CD4-positive, alpha-beta T cell (primary cell): ENCODE measurements at regions not wholly inside any gene's neighbourhood (a gene's known extent, or its start where the extent isn't known, plus 50 kb on each side); places are given as distances from the start of the nearest gene placed in this dataset.
"Not testable (repeated sequence)": the region's sequence is repeated elsewhere in the genome, so short reads cannot be mapped to it uniquely, and the experiment has no call there.

Source experiments
- ATAC-seq: fragments of 200-7000 bp; cut with Tn5 transposase; one replicate; pipeline ENCODE4 v1.10.0; 2022; ENCODE audit warnings: mild to moderate bottlenecking; ENCODE audit not compliant: poor library complexity
- CTCF ChIA-PET: fragments of 350-600 bp; sonication (Branson Sonifier 250); formaldehyde crosslinking; loops from one replicate; lab custom pipeline; 2021; ENCODE audit warnings: antibody characterized with exemption, inconsistent platforms; lab: Charles Lee
- POLR2A ChIA-PET: fragments of 350-600 bp; sonication (Branson Sonifier 250); formaldehyde crosslinking; loops from one replicate; lab custom pipeline; 2021; ENCODE audit warnings: antibody characterized with exemption, inconsistent platforms; lab: Charles Lee
- DNase-seq, 14 experiments: peaks; one replicate each; pipeline ENCODE4 v3.0.0-alpha.2; 2013 to 2020; ENCODE audit warnings: mixed read lengths in 2 of 14
- H3K27ac ChIP-seq, 2 donors: one replicate each; pipeline versions ENCODE4 v1.5.1 to v1.7.0; 2013; ENCODE audit warnings: low read length in 2 of 2, low read depth in 1 of 2, mild to moderate bottlenecking in 1 of 2
- H3K27me3 ChIP-seq, 2 experiments: 1 replicate in 1 of 2; 2 replicates in 1 of 2; pipeline versions ENCODE4 v1.6.1 to v1.7.0; 2013; ENCODE audit warnings: low read length in 2 of 2, control low read depth in 1 of 2, mild to moderate bottlenecking in 1 of 2, moderate library complexity in 1 of 2; ENCODE audit not compliant: insufficient read depth in 2 of 2, control insufficient read depth in 1 of 2
- H3K36me3 ChIP-seq: one replicate; pipeline ENCODE4 v1.6.1; 2013; ENCODE audit warnings: low read length, control low read depth; ENCODE audit not compliant: insufficient read depth
- H3K4me1 ChIP-seq: one replicate; pipeline ENCODE4 v1.6.1; 2013; ENCODE audit warnings: low read length, control low read depth; ENCODE audit not compliant: insufficient read depth
- H3K4me3 ChIP-seq: one replicate; pipeline ENCODE4 v1.5.1; 2013; ENCODE audit warnings: mild to moderate bottlenecking, low read length, moderate library complexity
- H3K9me3 ChIP-seq, 2 experiments: 1 replicate in 1 of 2; 2 replicates in 1 of 2; pipeline versions ENCODE4 v1.6.1 to v1.7.0; 2013; ENCODE audit warnings: low read length in 2 of 2, mild to moderate bottlenecking in 2 of 2, control low read depth in 1 of 2, moderate library complexity in 1 of 2; ENCODE audit not compliant: control insufficient read depth in 1 of 2, insufficient read depth in 1 of 2
- H3K27ac Mint-ChIP-seq: one replicate; pipeline ENCODE4 v1.8.0; 2020; ENCODE audit warnings: mixed read lengths
- H3K27me3 Mint-ChIP-seq: one replicate; pipeline ENCODE4 v1.8.0; 2021; ENCODE audit warnings: mixed read lengths
- H3K36me3 Mint-ChIP-seq: one replicate; pipeline ENCODE4 v1.8.0; 2021; ENCODE audit warnings: low read depth, mixed read lengths
- H3K4me1 Mint-ChIP-seq: one replicate; pipeline ENCODE4 v1.8.0; 2021; ENCODE audit warnings: low read depth, mixed read lengths
- H3K4me3 Mint-ChIP-seq: one replicate; pipeline ENCODE4 v1.8.0; 2020; ENCODE audit warnings: mild to moderate bottlenecking, mixed read lengths
- H3K9me3 Mint-ChIP-seq: one replicate; pipeline ENCODE4 v1.8.0; 2020; ENCODE audit warnings: mixed read lengths
- CTCF ChIP-seq: fragments of 200-600 bp; IDR thresholded peaks from one replicate; pipeline ENCODE4 v1.8.0; 2022; ENCODE audit warnings: antibody characterized with exemption, mild to moderate bottlenecking
- intact Hi-C, 2 experiments: fragments of 100-400 bp; cut with DNase I in 1 of 2; cut with micrococcal nuclease in 1 of 2; formaldehyde crosslinking; loops; one replicate each; pipeline versions ENCODE4 v1.15.1 to v1.9.0; 2023 to 2025; cut with DNase I, micrococcal nuclease

- TF ChIP-seq CTCF = no peak
- intact Hi-C loops = no loop called here
- no peaks in the 10 kb centered on the region for H3K4me1 Mint-ChIP-seq
- H3K27ac ChIP-seq = no peak overlapping the region
- no peaks in the 10 kb centered on the region for H3K9me3 ChIP-seq
- H3K4me3 Mint-ChIP-seq = no peak overlapping the region
- ATAC-seq (no peak), DNase-seq (no peak)
- peaks cover 9% of the 10 kb centered on the region for H3K27me3 Mint-ChIP-seq
- H3K4me1 ChIP-seq = no peaks in the 10 kb centered on the region
- no peaks in the 10 kb centered on the region for H3K9me3 Mint-ChIP-seq
- ChIA-PET POLR2A (no interaction called here), CTCF (no interaction called here)
- no peak overlapping the region for H3K27ac Mint-ChIP-seq
- H3K4me3 ChIP-seq = no peak overlapping the region
- H3K36me3 Mint-ChIP-seq = no peaks in the 10 kb centered on the region
- peaks cover 0 to 15% of the 10 kb centered on the region in 2 experiments for H3K27me3 ChIP-seq
- no peaks in the 10 kb centered on the region for H3K36me3 ChIP-seq
These were observed 84.5 kb downstream of the CETN3 start for GRCh38 chr5:90325093-90325492.

- CTCF ChIA-PET, H3K36me3 ChIP-seq: not testable (repeated sequence)
These were observed 89.2 kb downstream of the CETN3 start for GRCh38 chr5:90320348-90320747.

DNA sequence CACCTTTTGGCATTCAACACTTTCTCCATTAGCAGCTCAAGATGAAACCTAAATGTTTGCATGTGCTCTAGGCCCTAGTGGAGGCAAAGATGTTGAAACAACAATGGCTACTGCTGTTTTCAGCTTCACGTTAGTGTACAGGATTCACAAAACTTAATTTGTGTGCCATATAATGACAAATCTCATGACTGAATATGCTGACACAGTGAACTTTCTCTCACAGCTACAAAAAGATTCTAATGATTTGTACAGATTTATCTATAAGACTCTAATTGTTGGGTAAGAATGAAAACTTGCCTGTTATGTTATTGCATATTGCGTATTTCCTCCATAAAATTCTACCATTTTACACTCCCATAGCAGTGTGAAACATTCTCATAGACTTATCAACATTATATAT lies 97.5 kb downstream of the CETN3 start:
- Histone ChIP-seq H3K27ac (no peak overlapping the region), H3K36me3 (no peaks in the 10 kb centered on the region), H3K4me3 (no peak overlapping the region), H3K9me3 (no peaks in the 10 kb centered on the region), H3K4me1 (no peaks in the 10 kb centered on the region), H3K27me3 (peaks cover 0 to 5% of the 10 kb centered on the region in 2 experiments)
- no peak for DNase-seq
- POLR2A ChIA-PET = no interaction called here
- no peak for TF ChIP-seq CTCF
- intact Hi-C loops = no loop called here
- no peaks in the 10 kb centered on the region for H3K9me3 Mint-ChIP-seq
- H3K4me1 Mint-ChIP-seq = no peaks in the 10 kb centered on the region
- H3K4me3 Mint-ChIP-seq = no peak overlapping the region
- H3K27me3 Mint-ChIP-seq = no peaks in the 10 kb centered on the region
- no peaks in the 10 kb centered on the region for H3K36me3 Mint-ChIP-seq
- CTCF ChIA-PET = no interaction called here
- no peak for ATAC-seq
- H3K27ac Mint-ChIP-seq = no peak overlapping the region

More at GRCh38 chr5:90320348-90320747, 89.2 kb downstream of the CETN3 start:
- ATAC-seq, H3K4me3 ChIP-seq, POLR2A ChIA-PET, H3K36me3 Mint-ChIP-seq, H3K9me3 Mint-ChIP-seq, H3K4me1 ChIP-seq, H3K27me3 Mint-ChIP-seq, H3K4me1 Mint-ChIP-seq, H3K27ac Mint-ChIP-seq, H3K27ac ChIP-seq, DNase-seq, intact Hi-C loops, H3K4me3 Mint-ChIP-seq, H3K27me3 ChIP-seq, H3K9me3 ChIP-seq: not testable (repeated sequence)

- H3K27me3 ChIP-seq = peaks cover 0 to 5% of the 10 kb centered on the region in 2 experiments
These were observed 98.2 kb downstream of the CETN3 start for GRCh38 chr5:90311401-90311800.

More at GRCh38 chr5:90311401-90311800, 98.2 kb downstream of the CETN3 start:
- ATAC-seq (no peak), DNase-seq (no peak)
- Histone ChIP-seq H3K4me3 (no peak overlapping the region), H3K36me3 (no peaks in the 10 kb centered on the region), H3K4me1 (no peaks in the 10 kb centered on the region), H3K27ac (no peak overlapping the region), H3K9me3 (no peaks in the 10 kb centered on the region)
- Mint-ChIP-seq H3K4me3 (no peak overlapping the region), H3K36me3 (no peaks in the 10 kb centered on the region), H3K27ac (no peak overlapping the region), H3K9me3 (no peaks in the 10 kb centered on the region), H3K4me1 (no peaks in the 10 kb centered on the region), H3K27me3 (no peaks in the 10 kb centered on the region)
- POLR2A ChIA-PET = no interaction called here
- CTCF ChIA-PET = no interaction called here
- no peak for TF ChIP-seq CTCF
- intact Hi-C loops = no loop called here
